Upper lobe of left lung (tissue), 4 donors: ENCODE measurements at regions not wholly inside any gene's neighbourhood (a gene's known extent, or its start where the extent isn't known, plus 50 kb on each side); places are given as distances from the start of the nearest gene placed in this dataset.

ENCODE experiments used
- CTCF ChIP-seq, 6 experiments: fragments of 450-650 bp in 4 of 6; fragments of 200-600 bp in 2 of 6; sonication (generic) in 2 of 6; IDR thresholded peaks; one replicate each; pipeline ENCODE4 v1.5.1; 2016 to 2019; ENCODE audit warnings: antibody characterized with exemption in 6 of 6
- POLR2A ChIP-seq, 4 donors: fragments of 450-650 bp; IDR thresholded peaks; one replicate each; pipeline ENCODE4 v1.5.1; 2016 to 2017; ENCODE audit warnings: antibody characterized with exemption in 4 of 4, mild to moderate bottlenecking in 2 of 4

- no peak for TF ChIP-seq CTCF (IDR thresholded peaks at IDR 0.05)
- TF ChIP-seq POLR2A (IDR thresholded peaks at IDR 0.05): no peak
Measured at GRCh38 chr4:164318350-164318749, 435.6 kb upstream of the SMIM31 start.
